GM23338 (cell line): ENCODE measurements at regions not wholly inside any gene's neighbourhood (a gene's known extent, or its start where the extent isn't known, plus 50 kb on each side); places are given as distances from the start of the nearest gene placed in this dataset.

Source experiments
- CREB1 ChIP-seq: fragments of 250-450 bp; sonication (Bioruptor Pico); IDR thresholded peaks from 2 replicates; pipeline ENCODE4 v1.5.0; 2020; ENCODE audit warnings: low read depth, mild to moderate bottlenecking, moderate library complexity
- CTCF ChIP-seq, 2 experiments: fragments of 200-600 bp in 1 of 2; sonication (generic) in 1 of 2; conservative IDR thresholded peaks; 2 replicates each; pipeline versions ENCODE4 v1.5.1 to v1.6.1; 2016 to 2017; ENCODE audit warnings: antibody characterized with exemption in 2 of 2, low read depth in 2 of 2, mild to moderate bottlenecking in 2 of 2, moderate library complexity in 1 of 2
- EZH2 ChIP-seq: fragments of 200-600 bp; sonication (generic); IDR thresholded peaks from one replicate; pipeline ENCODE4 v1.8.0; 2017; ENCODE audit warnings: antibody characterized with exemption, mild to moderate bottlenecking, low read depth; ENCODE audit not compliant: unreplicated experiment
- EZH2phosphoT487 ChIP-seq: fragments of 200-600 bp; sonication (generic); IDR thresholded peaks from one replicate; pipeline ENCODE4 v1.8.1; 2018; ENCODE audit warnings: antibody characterized with exemption; ENCODE audit not compliant: unreplicated experiment
- JUNB ChIP-seq: IDR thresholded peaks from one replicate; pipeline ENCODE4 v1.6.1; 2016; ENCODE audit warnings: antibody characterized with exemption; ENCODE audit not compliant: unreplicated experiment
- NANOG ChIP-seq: IDR thresholded peaks from 2 replicates; pipeline ENCODE4 v1.6.1; 2016; ENCODE audit warnings: antibody characterized with exemption, borderline replicate concordance
- POLR2AphosphoS5 ChIP-seq: IDR thresholded peaks from 2 replicates; pipeline ENCODE4 v1.6.1; 2016; ENCODE audit warnings: antibody characterized with exemption, low read depth
- REST ChIP-seq: IDR thresholded peaks from one replicate; pipeline ENCODE4 v1.6.1; 2018; ENCODE audit warnings: antibody characterized with exemption; ENCODE audit not compliant: unreplicated experiment
- STAT1 ChIP-seq: IDR thresholded peaks from one replicate; pipeline ENCODE4 v1.6.1; 2016; ENCODE audit warnings: antibody characterized with exemption; ENCODE audit not compliant: unreplicated experiment
- ZNF331 ChIP-seq: fragments of 250-450 bp; sonication (Bioruptor Pico); IDR thresholded peaks from 2 replicates; pipeline ENCODE4 v1.5.0; 2020; ENCODE audit warnings: low read depth, mild to moderate bottlenecking, moderate library complexity

- TF ChIP-seq EZH2 = no peak
- TF ChIP-seq CTCF (conservative IDR thresholded peaks at IDR 0.05; ENCODE audit: low read depth in 2 of 2) = no peak
- no peak for TF ChIP-seq POLR2AphosphoS5
- no peak for TF ChIP-seq EZH2phosphoT487
- no peak for TF ChIP-seq JUNB
- TF ChIP-seq NANOG = no peak
- no peak for TF ChIP-seq REST
- no peak for TF ChIP-seq STAT1
- no peak for TF ChIP-seq ZNF331 (CRISPR knock-in tag)
- TF ChIP-seq CREB1 = no peak
Measured at GRCh38 chr9:129322641-129323375, 144.7 kb upstream of the IER5L start.
